K562 (cell line): ENCODE measurements at regions not wholly inside any gene's neighbourhood (a gene's known extent, or its start where the extent isn't known, plus 50 kb on each side); places are given as distances from the start of the nearest gene placed in this dataset.

Experiments used
- CHD4 ChIP-seq: fragments of 200-600 bp; sonication (generic); IDR thresholded peaks from 3 replicates; pipeline ENCODE4 v1.6.1; 2012; ENCODE audit warnings: low read depth, mild to moderate bottlenecking, mixed read lengths, low read length, inconsistent platforms; ENCODE audit not compliant: insufficient read depth, insufficient replicate concordance, poor library complexity, severe bottlenecking
- DMBX1 ChIP-seq: fragments of 250-450 bp; sonication (Bioruptor Pico); IDR thresholded peaks from 2 replicates; pipeline ENCODE4 v1.8.0; 2022; ENCODE audit warnings: inconsistent platforms, mild to moderate bottlenecking, moderate library complexity, borderline replicate concordance
- MEF2A ChIP-seq: IDR thresholded peaks from 2 replicates; pipeline ENCODE4 v1.6.1; 2011; ENCODE audit warnings: low read depth, mild to moderate bottlenecking, low read length, moderate library complexity; ENCODE audit not compliant: control insufficient read depth
- MIER1 ChIP-seq: fragments of 450-650 bp; IDR thresholded peaks from 2 replicates; pipeline ENCODE4 v1.6.1; 2016; ENCODE audit warnings: antibody characterized with exemption, mild to moderate bottlenecking, low read depth
- POLR3A ChIP-seq: IDR thresholded peaks from 2 replicates; pipeline ENCODE4 v1.6.1; 2011; ENCODE audit warnings: borderline replicate concordance, mild to moderate bottlenecking, moderate library complexity; ENCODE audit not compliant: insufficient read length, insufficient read depth; ENCODE audit errors: extremely low read depth
- SNIP1 ChIP-seq: fragments of 450-650 bp; IDR thresholded peaks from 2 replicates; pipeline ENCODE4 v1.7.1; 2017; ENCODE audit warnings: low read depth, mild to moderate bottlenecking
- SREBF1 ChIP-seq: fragments of 150-350 bp; IDR thresholded peaks from 2 replicates; pipeline ENCODE4 v1.6.1; 2014; ENCODE audit warnings: antibody characterized with exemption, low read depth, low read length, borderline replicate concordance
- TARDBP ChIP-seq: fragments of 450-650 bp; IDR thresholded peaks from 2 replicates; pipeline ENCODE4 v1.6.1; 2016
- TFAM ChIP-seq: fragments of 250-450 bp; sonication (Bioruptor Pico); conservative IDR thresholded peaks from 2 replicates; pipeline ENCODE4 v1.5.0; 2021; ENCODE audit warnings: mild to moderate bottlenecking, moderate library complexity
- ZKSCAN1 ChIP-seq: fragments of 150-350 bp; IDR thresholded peaks from 2 replicates; pipeline ENCODE4 v1.6.1; 2016; ENCODE audit warnings: low read depth, low read length
- ZNF311 ChIP-seq: fragments of 250-450 bp; sonication (Bioruptor Pico); IDR thresholded peaks from 2 replicates; pipeline ENCODE4 v1.4.0; 2020; ENCODE audit warnings: mild to moderate bottlenecking, moderate library complexity
- ZNF668 ChIP-seq: fragments of 250-450 bp; sonication (Bioruptor Pico); IDR thresholded peaks from 2 replicates; pipeline ENCODE4 v1.8.0; 2022; ENCODE audit warnings: mild to moderate bottlenecking, inconsistent platforms
- TF ChIP-seq, protein P1 (sequence below): fragments of 250-450 bp; sonication (Bioruptor Pico); IDR thresholded peaks from 2 replicates; pipeline ENCODE4 v1.4.0; 2020
- TF ChIP-seq, protein P2 (sequence below): fragments of 450-650 bp; IDR thresholded peaks from 2 replicates; pipeline ENCODE4 v1.6.1; 2016; ENCODE audit warnings: missing biosample characterization, missing genetic modification characterization
- TF ChIP-seq, protein P3 (sequence below): fragments of 250-450 bp; sonication (Bioruptor Pico); IDR thresholded peaks from 2 replicates; pipeline ENCODE4 v1.8.0; 2021; ENCODE audit warnings: moderate library complexity, mild to moderate bottlenecking, inconsistent platforms
- TF ChIP-seq, protein P4 (sequence below): fragments of 450-650 bp; IDR thresholded peaks from 2 replicates; pipeline ENCODE4 v1.6.1; 2017; ENCODE audit warnings: antibody characterized with exemption
- TF ChIP-seq, protein P5 (sequence below): IDR thresholded peaks from 2 replicates; pipeline ENCODE4 v1.6.1; 2011; ENCODE audit not compliant: insufficient read length; ENCODE audit errors: extremely low read depth

DNA sequence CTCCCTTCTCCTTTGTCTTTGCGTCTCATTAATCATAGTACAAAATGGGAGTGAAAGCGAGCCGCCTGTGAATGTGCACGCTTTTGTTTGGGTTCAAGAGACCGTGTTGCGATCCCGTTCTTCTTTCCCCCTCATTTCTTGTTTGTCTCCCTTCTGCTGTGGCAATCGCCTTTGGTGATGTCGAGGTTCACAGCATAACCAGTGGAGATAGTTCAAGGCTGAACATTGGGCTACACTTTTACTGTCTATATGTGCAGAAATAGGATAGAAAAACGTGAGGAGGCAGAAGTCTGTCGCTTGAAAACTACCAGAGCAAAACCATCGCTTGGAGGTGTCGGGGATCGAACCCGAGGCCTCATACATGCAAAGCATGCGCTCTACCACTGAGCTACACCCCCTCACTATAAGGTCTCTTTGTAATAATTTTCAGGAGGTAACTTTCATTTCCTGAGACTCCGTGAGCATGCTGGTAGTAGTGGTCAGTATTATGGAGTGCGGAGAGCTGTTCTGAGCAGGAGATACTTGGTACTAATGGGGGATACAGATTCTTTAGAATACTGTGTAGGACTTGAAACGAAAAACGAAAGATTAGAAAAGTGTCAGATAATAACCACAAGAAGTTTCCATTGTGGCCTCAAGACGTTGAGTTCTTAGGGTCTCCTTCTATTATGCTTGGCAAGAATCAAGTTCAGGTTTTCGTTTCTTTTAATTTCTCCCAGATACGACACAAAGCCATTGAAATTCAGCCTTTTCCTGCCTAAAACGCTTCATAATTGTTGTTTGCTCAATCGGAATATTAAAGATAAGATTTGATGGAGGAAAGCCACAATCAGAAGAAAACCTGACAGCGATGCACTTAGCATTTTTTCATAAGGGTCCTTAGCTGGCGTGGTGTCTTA, 106.6 kb downstream of the TRIM27 start (continued):
- TF ChIP-seq, protein P1, sequence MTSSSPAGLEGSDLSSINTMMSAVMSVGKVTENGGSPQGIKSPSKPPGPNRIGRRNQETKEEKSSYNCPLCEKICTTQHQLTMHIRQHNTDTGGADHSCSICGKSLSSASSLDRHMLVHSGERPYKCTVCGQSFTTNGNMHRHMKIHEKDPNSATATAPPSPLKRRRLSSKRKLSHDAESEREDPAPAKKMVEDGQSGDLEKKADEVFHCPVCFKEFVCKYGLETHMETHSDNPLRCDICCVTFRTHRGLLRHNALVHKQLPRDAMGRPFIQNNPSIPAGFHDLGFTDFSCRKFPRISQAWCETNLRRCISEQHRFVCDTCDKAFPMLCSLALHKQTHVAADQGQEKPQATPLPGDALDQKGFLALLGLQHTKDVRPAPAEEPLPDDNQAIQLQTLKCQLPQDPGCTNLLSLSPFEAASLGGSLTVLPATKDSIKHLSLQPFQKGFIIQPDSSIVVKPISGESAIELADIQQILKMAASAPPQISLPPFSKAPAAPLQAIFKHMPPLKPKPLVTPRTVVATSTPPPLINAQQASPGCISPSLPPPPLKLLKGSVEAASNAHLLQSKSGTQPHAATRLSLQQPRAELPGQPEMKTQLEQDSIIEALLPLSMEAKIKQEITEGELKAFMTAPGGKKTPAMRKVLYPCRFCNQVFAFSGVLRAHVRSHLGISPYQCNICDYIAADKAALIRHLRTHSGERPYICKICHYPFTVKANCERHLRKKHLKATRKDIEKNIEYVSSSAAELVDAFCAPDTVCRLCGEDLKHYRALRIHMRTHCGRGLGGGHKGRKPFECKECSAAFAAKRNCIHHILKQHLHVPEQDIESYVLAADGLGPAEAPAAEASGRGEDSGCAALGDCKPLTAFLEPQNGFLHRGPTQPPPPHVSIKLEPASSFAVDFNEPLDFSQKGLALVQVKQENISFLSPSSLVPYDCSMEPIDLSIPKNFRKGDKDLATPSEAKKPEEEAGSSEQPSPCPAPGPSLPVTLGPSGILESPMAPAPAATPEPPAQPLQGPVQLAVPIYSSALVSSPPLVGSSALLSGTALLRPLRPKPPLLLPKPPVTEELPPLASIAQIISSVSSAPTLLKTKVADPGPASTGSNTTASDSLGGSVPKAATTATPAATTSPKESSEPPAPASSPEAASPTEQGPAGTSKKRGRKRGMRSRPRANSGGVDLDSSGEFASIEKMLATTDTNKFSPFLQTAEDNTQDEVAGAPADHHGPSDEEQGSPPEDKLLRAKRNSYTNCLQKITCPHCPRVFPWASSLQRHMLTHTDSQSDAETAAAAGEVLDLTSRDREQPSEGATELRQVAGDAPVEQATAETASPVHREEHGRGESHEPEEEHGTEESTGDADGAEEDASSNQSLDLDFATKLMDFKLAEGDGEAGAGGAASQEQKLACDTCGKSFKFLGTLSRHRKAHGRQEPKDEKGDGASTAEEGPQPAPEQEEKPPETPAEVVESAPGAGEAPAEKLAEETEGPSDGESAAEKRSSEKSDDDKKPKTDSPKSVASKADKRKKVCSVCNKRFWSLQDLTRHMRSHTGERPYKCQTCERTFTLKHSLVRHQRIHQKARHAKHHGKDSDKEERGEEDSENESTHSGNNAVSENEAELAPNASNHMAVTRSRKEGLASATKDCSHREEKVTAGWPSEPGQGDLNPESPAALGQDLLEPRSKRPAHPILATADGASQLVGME = no peak
- TF ChIP-seq MIER1 (no peak), ZNF311 (CRISPR knock-in tag) (no peak), SREBF1 (no peak), SNIP1 (no peak), MEF2A (no peak), ZKSCAN1 (peak; percentile 74; the same call in 1 of the 2 replicates), POLR3A (peak; percentile 89), TFAM (CRISPR knock-in tag) (no peak), TARDBP (no peak), ZNF668 (no peak), DMBX1 (no peak), CHD4 (no peak)
- TF ChIP-seq, protein P2, sequence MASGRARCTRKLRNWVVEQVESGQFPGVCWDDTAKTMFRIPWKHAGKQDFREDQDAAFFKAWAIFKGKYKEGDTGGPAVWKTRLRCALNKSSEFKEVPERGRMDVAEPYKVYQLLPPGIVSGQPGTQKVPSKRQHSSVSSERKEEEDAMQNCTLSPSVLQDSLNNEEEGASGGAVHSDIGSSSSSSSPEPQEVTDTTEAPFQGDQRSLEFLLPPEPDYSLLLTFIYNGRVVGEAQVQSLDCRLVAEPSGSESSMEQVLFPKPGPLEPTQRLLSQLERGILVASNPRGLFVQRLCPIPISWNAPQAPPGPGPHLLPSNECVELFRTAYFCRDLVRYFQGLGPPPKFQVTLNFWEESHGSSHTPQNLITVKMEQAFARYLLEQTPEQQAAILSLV (tag) = no peak
- TF ChIP-seq, protein P3, sequence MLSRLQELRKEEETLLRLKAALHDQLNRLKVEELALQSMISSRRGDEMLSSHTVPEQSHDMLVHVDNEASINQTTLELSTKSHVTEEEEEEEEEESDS (CRISPR knock-in tag) = no peak
- TF ChIP-seq, protein P4, sequence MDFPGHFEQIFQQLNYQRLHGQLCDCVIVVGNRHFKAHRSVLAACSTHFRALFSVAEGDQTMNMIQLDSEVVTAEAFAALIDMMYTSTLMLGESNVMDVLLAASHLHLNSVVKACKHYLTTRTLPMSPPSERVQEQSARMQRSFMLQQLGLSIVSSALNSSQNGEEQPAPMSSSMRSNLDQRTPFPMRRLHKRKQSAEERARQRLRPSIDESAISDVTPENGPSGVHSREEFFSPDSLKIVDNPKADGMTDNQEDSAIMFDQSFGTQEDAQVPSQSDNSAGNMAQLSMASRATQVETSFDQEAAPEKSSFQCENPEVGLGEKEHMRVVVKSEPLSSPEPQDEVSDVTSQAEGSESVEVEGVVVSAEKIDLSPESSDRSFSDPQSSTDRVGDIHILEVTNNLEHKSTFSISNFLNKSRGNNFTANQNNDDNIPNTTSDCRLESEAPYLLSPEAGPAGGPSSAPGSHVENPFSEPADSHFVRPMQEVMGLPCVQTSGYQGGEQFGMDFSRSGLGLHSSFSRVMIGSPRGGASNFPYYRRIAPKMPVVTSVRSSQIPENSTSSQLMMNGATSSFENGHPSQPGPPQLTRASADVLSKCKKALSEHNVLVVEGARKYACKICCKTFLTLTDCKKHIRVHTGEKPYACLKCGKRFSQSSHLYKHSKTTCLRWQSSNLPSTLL = peak; percentile 75; the same call in 1 of the 2 replicates
- TF ChIP-seq, protein P5, sequence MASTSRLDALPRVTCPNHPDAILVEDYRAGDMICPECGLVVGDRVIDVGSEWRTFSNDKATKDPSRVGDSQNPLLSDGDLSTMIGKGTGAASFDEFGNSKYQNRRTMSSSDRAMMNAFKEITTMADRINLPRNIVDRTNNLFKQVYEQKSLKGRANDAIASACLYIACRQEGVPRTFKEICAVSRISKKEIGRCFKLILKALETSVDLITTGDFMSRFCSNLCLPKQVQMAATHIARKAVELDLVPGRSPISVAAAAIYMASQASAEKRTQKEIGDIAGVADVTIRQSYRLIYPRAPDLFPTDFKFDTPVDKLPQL = no peak
